Chondrocyte (in vitro differentiated cells): ENCODE measurements at regions not wholly inside any gene's neighbourhood (a gene's known extent, or its start where the extent isn't known, plus 50 kb on each side); places are given as distances from the start of the nearest gene placed in this dataset.

Source experiments
- DNase-seq: peaks from one replicate; pipeline ENCODE4 v3.0.0; 2021; ENCODE audit warnings: mixed read lengths, low spot score
- H3K27ac Mint-ChIP-seq: one replicate; pipeline ENCODE4 v1.8.0; 2021; ENCODE audit warnings: mild to moderate bottlenecking, moderate library complexity, mixed read lengths; ENCODE audit not compliant: unreplicated experiment
- H3K27me3 Mint-ChIP-seq: 2 replicates; pipeline ENCODE4 v1.8.0; 2021; ENCODE audit warnings: low read depth, mixed read lengths
- H3K36me3 Mint-ChIP-seq: 2 replicates; pipeline ENCODE4 v1.8.0; 2021; ENCODE audit warnings: low read depth, mixed read lengths
- H3K4me1 Mint-ChIP-seq: 2 replicates; pipeline ENCODE4 v1.8.0; 2021; ENCODE audit warnings: low read depth, mild to moderate bottlenecking, mixed read lengths
- H3K4me3 Mint-ChIP-seq: one replicate; pipeline ENCODE4 v1.8.0; 2021; ENCODE audit warnings: mild to moderate bottlenecking, moderate library complexity, mixed read lengths; ENCODE audit not compliant: unreplicated experiment
- H3K9me3 Mint-ChIP-seq: 2 replicates; pipeline ENCODE4 v1.8.0; 2021; ENCODE audit warnings: low read depth, mixed read lengths
- TF ChIP-seq, protein P1 (sequence below): fragments of 200-600 bp; sonication (generic); IDR thresholded peaks from 2 replicates; pipeline ENCODE4 v1.5.0; 2021; ENCODE audit warnings: antibody characterized with exemption, mild to moderate bottlenecking, moderate library complexity

DNA sequence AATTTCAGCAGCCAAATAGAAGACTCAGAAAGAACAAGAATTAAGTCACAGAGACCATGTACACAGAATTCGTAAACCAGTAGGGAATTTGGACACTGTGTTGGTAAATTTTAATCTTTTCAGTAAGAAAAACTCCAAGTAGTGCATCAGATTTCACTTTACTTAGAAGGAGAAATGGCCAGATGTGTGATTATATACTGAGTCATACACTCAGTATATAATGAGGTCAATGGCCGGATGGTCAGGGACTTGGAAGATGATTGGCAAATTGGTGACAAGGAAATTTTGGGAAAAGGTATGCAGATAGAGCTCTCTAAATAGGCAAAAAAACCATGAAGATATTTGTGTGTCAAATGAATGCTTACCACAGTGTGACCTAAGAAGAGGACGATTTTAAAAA lies 399.8 kb upstream of the LRRC7 start:
- Mint-ChIP-seq H3K36me3 (no peaks in the 10 kb centered on the region), H3K27me3 (peaks cover 4% of the 10 kb centered on the region), H3K9me3 (peaks cover 7% of the 10 kb centered on the region), H3K27ac (no peak overlapping the region), H3K4me1 (no peaks in the 10 kb centered on the region), H3K4me3 (no peak overlapping the region)
- TF ChIP-seq, protein P1, sequence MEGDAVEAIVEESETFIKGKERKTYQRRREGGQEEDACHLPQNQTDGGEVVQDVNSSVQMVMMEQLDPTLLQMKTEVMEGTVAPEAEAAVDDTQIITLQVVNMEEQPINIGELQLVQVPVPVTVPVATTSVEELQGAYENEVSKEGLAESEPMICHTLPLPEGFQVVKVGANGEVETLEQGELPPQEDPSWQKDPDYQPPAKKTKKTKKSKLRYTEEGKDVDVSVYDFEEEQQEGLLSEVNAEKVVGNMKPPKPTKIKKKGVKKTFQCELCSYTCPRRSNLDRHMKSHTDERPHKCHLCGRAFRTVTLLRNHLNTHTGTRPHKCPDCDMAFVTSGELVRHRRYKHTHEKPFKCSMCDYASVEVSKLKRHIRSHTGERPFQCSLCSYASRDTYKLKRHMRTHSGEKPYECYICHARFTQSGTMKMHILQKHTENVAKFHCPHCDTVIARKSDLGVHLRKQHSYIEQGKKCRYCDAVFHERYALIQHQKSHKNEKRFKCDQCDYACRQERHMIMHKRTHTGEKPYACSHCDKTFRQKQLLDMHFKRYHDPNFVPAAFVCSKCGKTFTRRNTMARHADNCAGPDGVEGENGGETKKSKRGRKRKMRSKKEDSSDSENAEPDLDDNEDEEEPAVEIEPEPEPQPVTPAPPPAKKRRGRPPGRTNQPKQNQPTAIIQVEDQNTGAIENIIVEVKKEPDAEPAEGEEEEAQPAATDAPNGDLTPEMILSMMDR: no peak
- no peak for DNase-seq

DNA sequence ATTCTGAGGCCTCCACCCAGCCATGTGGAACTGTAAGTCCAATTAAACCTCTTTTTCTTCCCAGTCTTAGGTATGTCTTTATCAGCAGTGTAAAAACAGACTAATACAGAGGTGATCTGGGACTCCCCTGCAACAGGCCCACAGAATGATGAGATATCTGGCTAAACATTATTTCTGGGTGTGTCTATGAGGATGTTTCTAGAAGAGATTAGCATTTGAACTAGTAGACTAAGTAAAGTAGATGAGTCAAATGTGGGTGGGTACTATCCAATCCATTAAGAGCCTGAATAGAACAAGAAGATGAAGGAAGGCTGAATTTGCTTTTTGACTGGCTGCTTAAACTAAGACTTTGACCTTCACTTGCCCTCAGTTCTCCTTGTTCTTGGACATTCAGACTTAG lies 396.5 kb upstream of the LRRC7 start:
- no peak for DNase-seq
- Mint-ChIP-seq H3K4me3 (no peak overlapping the region), H3K27ac (no peak overlapping the region), H3K36me3 (no peaks in the 10 kb centered on the region), H3K9me3 (peaks cover 7% of the 10 kb centered on the region), H3K4me1 (no peaks in the 10 kb centered on the region), H3K27me3 (peaks cover 6% of the 10 kb centered on the region)
- TF ChIP-seq, protein P1: no peak

DNA sequence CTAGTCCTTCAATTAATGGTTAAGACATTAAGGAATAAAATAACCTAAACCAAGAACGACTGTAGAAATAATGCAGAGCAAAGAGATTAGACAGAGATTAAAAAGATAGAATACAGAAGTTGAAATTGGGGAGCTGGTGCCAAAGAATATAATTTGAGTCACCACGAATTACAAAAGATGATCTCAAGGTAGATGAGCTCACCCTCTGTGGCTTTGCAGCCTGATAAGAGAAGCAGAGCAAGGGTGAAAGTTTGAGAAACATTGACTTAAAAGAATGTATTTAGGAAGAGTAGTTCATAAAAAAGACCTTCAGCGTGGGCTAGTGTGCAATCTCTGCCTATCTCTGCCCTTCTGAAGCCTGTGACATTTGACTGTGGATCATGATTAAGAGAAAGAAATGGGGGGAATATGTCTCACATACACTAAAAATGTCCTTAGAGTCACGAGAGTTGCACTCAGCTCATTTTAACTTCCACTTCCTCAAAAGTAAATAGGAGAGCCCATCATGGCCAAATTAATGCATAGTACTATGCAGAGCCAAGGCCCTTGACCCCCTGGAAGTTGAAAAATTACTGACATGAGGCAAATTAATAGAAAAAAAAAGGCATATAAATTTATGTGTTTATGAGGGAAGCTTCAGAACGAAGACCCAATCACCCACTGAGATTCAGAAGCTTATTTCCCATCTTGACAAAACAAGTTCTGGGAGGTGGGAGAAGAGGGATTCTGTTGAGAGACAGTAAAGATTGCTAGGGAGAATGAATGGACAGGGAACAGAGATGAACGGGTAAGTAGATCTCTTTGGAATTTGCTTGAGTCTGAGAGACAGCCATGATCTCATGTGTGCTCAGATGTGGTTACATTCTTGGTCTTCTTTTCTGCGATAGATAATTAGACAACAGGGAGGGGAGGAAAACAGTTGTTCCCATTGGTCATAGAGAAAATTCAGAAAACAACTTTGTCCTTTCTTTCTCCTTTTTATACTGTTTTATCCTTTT lies 395.4 kb upstream of the LRRC7 start:
- Mint-ChIP-seq H3K4me3 (no peak overlapping the region), H3K27ac (no peak overlapping the region), H3K36me3 (no peaks in the 10 kb centered on the region), H3K9me3 (peaks cover 7% of the 10 kb centered on the region), H3K27me3 (peaks cover 6% of the 10 kb centered on the region), H3K4me1 (no peaks in the 10 kb centered on the region)
- TF ChIP-seq, protein P1: no peak
- no peak for DNase-seq

DNA sequence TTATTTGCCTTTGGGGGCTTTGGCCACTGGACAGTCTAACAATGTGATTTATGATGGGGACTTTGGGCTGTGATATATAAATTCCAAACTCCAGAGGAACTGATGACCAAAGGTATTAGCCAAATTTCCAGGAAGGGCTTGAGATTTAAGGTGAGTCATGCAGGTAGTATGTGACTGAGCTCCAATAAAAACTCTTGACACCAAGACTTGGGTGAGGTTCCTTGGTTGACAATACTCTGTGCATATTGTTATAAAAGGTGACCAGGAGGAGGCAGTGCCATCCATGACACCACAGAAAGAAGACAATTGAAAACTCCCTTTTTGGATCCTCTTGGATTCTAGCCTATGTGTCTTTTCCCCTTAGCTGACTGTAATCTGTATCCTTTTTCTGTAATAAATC lies 392.7 kb upstream of the LRRC7 start:
- H3K4me3 Mint-ChIP-seq: no peak overlapping the region
- no peak overlapping the region for H3K27ac Mint-ChIP-seq

DNA sequence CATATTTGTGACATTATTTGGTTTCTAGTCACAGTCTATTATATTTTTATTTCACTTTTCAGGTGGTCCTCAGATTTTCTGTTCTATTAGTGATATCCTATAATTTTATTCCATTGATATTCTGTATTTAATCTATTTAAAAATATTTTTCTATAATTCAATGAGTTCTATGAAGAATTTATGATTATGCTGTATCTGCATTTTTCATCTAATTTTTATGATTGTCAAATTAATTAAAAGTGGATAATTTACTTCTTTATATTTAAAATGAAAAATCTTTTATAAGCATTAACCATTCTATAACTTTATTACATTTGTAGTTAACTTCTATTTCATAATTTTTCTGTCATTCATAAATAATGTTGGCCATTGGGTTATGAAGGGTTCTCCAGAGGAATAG lies 387.4 kb upstream of the LRRC7 start:
- H3K27ac Mint-ChIP-seq: no peak overlapping the region
- no peaks in the 10 kb centered on the region for H3K36me3 Mint-ChIP-seq
- TF ChIP-seq, protein P1: no peak
- no peaks in the 10 kb centered on the region for H3K4me1 Mint-ChIP-seq
- no peaks in the 10 kb centered on the region for H3K9me3 Mint-ChIP-seq
- DNase-seq: no peak
- no peak overlapping the region for H3K4me3 Mint-ChIP-seq
- peaks cover 6% of the 10 kb centered on the region for H3K27me3 Mint-ChIP-seq

More for the DNA sequence above, 392.7 kb upstream of the LRRC7 start:
- H3K4me1 Mint-ChIP-seq: no peaks in the 10 kb centered on the region
- no peak for DNase-seq
- H3K27me3 Mint-ChIP-seq: peaks cover 8% of the 10 kb centered on the region
- no peaks in the 10 kb centered on the region for H3K9me3 Mint-ChIP-seq
- TF ChIP-seq, protein P1: no peak
- H3K36me3 Mint-ChIP-seq: no peaks in the 10 kb centered on the region
